NCI-H524 (cell line): ENCODE measurements at regions not wholly inside any gene's neighbourhood (a gene's known extent, or its start where the extent isn't known, plus 50 kb on each side); places are given as distances from the start of the nearest gene placed in this dataset.
"Not testable (repeated sequence)": the region's sequence is repeated elsewhere in the genome, so short reads cannot be mapped to it uniquely, and the experiment has no call there.

Source experiments
- DNase-seq, 2 experiments: peaks; one replicate each; lab custom pipeline; 2025; lab: John Stamatoyannopoulos, UW

- DNase-seq = no peak
Measured at GRCh38 chr11:42974510-42975179, 337.2 kb upstream of the API5 start.

DNA sequence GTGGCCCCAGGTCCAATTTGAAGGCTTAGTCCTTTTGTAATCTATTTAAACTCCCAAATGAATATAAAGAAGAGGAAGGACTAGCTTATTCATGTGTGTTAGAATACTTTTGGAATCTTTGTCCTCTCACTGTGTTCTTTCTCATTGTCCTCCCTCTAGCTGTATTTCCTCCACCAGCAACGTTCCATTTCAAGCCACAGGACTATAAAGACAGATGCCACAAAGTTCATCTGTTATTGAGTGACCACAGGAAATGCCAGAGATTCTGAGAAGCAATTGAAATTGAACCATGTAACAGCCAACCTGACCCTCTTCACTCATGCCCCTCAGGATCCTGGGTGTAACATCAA lies 336.6 kb upstream of the API5 start:
- DNase-seq = no peak

GRCh38 chr11:42976636-42977217 lies 335.1 kb upstream of the API5 start:
- peak in 1 of 2 experiments; percentile 3 for DNase-seq

- no peak for DNase-seq
Measured at GRCh38 chr11:42992594-42992993, 319.2 kb upstream of the API5 start.

GRCh38 chr11:42996421-42997307 lies 315.1 kb upstream of the API5 start:
- DNase-seq = no peak

DNA sequence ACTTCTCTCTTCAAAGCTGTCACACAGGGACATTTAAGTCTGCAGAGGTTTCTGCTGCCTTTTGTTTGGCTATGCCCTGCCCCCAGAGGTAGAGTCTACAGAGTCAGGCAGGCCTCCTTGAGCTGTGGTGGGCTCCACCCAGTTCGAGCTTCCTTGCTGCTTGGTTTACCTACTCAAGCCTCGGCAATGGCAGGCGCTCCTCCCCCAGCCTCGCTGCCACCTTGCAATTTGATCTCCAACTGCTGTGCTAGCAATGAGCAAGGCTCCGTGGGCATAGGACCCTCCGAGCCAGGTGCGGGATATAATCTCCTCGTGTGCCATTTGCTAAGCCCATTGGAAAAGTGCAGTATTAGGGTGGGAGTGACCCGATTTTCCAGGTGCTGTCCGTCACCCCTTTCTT lies 306.9 kb upstream of the API5 start:
- DNase-seq = not testable (repeated sequence)

DNA sequence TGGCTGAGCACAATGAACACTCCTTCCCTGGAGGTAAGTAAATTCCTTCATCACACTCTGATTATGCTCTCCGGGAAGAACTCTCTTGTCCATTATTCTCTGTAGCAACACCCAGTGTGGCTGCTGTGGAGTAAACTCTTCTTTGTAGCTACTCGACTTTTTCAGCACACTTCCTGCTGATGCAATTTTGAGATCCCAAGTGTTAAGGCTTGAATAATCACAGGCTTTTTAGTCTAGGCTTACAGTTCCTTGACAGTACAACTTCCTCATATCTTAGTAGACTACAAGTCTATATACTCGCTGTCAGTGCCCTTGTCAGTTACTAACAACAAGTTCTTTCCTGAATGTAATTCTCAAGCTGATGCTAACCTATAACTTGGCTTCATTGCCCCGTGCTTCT lies 301.8 kb upstream of the API5 start:
- no peak for DNase-seq

GRCh38 chr11:43012606-43013005 lies 299.2 kb upstream of the API5 start:
- no peak for DNase-seq

GRCh38 chr11:43021466-43021865 lies 290.3 kb upstream of the API5 start:
- peak; percentile 23 to 33 for DNase-seq

- no peak for DNase-seq
Measured at GRCh38 chr11:43034341-43034740, 277.5 kb upstream of the API5 start.

DNA sequence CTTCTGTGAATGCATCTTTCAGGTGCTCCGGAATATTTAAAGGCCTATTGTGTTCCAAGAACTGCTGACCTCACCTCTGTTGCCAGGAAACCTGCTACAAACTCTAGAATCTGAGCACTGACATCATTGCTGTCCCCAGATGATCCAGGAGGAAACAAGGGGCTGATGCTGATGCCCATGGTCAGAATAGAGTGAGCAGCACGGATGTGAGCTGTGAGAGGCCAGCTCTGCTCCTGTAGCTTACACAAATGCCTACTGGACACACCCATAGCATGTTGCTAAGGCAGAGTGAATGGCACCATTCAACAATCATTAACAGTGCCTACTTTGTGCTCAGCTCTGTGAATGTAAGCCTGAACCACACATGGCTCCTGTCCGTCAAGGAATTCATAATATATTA lies 276.7 kb upstream of the API5 start:
- no peak for DNase-seq

DNA sequence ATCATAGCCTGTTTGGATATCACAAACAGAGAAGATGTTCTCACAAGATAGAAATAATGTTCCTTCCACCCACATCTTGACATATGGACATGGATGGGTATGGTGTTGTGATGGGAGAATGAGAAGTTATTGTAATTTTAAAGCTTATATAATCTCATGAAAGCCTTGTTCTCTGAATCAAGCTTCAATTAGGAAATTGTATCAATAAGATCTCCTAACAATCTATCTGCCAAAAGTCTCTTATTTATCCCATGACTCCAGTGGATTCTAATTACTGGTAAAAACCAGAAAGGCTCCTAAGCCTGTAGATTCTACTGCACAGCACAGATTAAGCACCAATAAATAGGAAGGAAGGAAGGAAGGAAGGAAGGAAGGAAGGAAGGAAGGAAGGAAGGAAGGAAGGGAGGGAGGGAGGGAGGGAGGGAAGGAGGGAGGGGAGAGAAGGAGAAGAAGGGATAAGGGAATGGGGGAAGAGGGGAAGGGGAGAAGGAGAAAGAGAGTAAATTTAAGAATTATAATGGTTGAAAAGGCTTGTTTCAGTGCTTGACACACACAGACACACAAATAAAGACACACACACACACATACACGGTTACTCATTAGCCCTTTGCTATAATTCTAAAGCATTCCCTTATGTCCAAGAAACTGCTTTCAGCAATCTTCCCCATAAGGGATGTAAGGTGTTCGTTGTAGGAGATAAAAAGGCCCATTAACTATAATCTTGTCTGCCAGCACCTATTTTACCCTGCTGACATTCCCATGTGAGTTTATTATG lies 258.0 kb upstream of the API5 start:
- DNase-seq = no peak

- DNase-seq = no peak
Measured at GRCh38 chr11:43067681-43068080, 244.1 kb upstream of the API5 start.

- no peak for DNase-seq
Measured at GRCh38 chr11:43071338-43071737, 240.5 kb upstream of the API5 start.

DNA sequence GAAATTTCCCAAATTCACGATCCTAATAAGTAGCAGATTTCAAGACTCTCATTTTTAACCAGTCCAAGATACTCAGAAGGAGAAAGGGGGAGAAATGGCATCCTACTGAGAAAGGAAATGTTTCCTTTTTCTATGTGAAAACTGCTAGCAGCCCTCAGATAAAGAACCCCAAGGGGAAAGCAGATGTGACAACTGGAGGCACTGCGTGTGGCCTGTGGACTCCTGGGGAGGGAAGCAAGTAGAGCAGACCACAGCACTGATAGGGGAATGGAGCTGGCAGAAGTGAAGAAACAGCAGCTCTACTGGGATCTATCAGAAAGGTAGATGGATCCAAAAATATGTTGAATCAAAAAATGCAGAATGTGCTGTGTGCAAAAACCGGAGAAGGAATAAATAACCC lies 239.7 kb upstream of the API5 start:
- DNase-seq = no peak

DNA sequence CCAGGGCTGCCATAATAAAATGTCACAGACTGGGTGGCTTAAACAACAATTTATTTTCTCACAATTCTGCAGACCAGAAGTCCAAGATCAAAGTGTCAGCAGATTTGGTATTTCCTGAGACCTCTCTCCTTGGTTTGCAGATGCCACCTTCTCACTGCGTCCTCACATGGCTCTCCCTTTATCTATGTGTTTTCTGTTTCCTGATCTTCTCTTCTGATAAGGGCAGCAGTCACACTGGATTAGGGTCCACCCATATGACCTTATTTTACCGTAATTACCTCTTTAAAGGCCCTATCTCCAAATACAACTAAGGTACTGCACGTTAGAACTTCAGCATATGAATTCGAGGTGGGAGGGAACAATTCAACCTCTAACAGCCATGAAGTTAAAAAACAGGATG lies 238.9 kb upstream of the API5 start:
- no peak for DNase-seq

- no peak for DNase-seq
Measured at GRCh38 chr11:43074810-43075209, 237.0 kb upstream of the API5 start.

DNA sequence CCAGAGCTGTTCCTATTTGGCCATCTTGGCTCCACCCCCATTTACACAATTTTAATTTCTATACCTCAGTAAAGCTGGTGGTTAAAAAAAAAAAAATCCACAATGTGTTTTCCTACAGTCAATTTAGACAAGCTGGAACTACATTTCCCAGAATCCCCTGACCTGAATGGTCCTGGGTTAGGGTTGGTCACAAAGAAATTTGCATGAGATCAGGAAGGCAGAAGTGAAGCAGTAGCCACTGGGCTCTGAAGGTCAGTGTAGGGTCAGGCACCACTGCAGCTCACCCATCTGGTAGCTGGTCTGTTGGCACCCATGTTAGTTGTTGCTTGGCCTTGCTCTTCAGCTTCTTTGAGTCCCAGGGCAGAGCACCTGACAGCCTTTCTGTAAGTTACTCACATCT lies 210.7 kb upstream of the API5 start:
- DNase-seq = no peak

GRCh38 chr11:43116071-43116470 lies 195.7 kb upstream of the API5 start:
- DNase-seq = no peak

DNA sequence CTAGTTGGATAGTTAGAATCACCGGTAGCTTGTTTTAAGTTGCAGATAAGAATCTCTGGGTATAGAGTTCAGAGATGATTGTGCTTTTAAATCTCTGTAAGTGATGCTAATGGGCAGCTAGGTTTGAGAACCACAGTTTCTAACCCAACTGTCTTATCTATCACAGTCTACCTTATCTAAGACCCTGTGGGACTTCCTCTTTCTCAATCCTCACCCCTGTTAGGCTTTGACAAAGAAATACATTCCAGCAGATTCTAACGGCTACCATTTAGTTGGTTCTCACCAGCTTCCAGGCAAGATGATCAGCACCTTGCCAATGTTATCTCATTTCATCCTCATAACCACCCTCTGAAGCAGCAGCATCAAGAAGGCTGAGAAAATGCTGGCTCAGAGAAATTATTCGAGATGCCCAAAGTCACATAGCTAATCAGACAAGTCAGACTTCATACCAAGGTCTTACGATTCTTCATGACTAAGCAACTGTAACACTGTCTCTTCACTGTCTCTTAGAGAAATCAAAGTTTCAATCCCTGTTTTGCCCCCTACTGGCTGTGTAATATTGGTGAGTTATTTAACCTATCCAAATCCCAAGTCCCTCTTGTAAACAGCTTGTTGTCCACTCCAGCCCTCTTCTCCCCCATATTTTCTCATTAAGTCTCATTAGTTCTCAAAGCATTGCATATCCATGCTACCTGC lies 192.4 kb upstream of the API5 start:
- DNase-seq = peak in 1 of 2 experiments; percentile 9

GRCh38 chr11:43122546-43122945 lies 189.2 kb upstream of the API5 start:
- DNase-seq = peak; percentile 0 to 15

DNA sequence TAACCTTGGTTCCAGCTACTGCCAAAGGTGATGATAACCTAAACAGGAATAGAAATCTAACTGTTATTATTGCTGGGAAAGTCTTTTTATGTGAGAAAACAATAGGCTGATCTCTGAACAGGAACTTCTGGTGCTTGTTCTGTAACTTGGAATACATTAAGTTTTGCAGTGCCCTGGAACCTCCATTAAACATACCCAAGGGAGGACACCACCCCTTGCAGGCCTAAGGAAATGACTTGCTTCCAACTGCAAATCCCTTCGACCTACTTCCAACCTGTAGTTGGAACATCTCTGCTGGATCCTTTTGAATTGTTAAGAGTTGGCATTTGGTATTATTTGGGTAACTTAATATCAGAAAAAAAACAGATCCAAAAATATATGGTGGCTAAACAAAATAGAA lies 188.4 kb upstream of the API5 start:
- DNase-seq = no peak
